GM10266 (cell line): ENCODE measurements at regions not wholly inside any gene's neighbourhood (a gene's known extent, or its start where the extent isn't known, plus 50 kb on each side); places are given as distances from the start of the nearest gene placed in this dataset.

Experiments
- DNase-seq: peaks from one replicate; pipeline ENCODE4 v3.0.0; 2012; ENCODE audit errors: extremely low spot score
- TF ChIP-seq, protein P1 (sequence below): IDR thresholded peaks from 2 replicates; pipeline ENCODE4 v1.5.1; 2012; ENCODE audit warnings: mild to moderate bottlenecking, low read depth; ENCODE audit not compliant: control insufficient read depth, insufficient read depth; ENCODE audit errors: missing control alignments

DNA sequence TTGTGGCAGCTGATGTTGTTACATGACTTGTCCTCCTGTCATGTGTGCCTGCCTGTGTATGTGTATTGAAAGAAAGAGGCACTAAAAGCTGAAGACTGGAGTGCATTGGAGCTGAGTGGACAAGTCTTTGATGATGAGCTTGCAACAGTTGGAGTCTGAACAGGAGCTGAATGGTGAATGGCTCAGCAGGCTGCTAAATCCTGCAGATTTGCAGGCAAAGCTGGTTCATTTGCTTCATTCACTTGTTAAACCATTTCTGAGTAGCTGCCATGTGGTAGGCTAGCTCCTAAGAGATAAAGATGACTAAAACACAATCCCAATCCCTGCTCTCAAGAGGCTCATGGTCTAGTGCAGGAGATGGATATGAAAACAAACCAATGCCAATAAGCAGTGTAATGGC, 217.3 kb downstream of the CHRDL1 start:
- no peak for DNase-seq
- TF ChIP-seq, protein P1, sequence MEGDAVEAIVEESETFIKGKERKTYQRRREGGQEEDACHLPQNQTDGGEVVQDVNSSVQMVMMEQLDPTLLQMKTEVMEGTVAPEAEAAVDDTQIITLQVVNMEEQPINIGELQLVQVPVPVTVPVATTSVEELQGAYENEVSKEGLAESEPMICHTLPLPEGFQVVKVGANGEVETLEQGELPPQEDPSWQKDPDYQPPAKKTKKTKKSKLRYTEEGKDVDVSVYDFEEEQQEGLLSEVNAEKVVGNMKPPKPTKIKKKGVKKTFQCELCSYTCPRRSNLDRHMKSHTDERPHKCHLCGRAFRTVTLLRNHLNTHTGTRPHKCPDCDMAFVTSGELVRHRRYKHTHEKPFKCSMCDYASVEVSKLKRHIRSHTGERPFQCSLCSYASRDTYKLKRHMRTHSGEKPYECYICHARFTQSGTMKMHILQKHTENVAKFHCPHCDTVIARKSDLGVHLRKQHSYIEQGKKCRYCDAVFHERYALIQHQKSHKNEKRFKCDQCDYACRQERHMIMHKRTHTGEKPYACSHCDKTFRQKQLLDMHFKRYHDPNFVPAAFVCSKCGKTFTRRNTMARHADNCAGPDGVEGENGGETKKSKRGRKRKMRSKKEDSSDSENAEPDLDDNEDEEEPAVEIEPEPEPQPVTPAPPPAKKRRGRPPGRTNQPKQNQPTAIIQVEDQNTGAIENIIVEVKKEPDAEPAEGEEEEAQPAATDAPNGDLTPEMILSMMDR = no peak

- TF ChIP-seq, protein P1 = no peak
- no peak for DNase-seq
Observed at GRCh38 chrX:110584083-110584482, 211.5 kb downstream of the CHRDL1 start.

- TF ChIP-seq, protein P1 = no peak
- no peak for DNase-seq
Observed at GRCh38 chrX:110588164-110588563, 207.5 kb downstream of the CHRDL1 start.

DNA sequence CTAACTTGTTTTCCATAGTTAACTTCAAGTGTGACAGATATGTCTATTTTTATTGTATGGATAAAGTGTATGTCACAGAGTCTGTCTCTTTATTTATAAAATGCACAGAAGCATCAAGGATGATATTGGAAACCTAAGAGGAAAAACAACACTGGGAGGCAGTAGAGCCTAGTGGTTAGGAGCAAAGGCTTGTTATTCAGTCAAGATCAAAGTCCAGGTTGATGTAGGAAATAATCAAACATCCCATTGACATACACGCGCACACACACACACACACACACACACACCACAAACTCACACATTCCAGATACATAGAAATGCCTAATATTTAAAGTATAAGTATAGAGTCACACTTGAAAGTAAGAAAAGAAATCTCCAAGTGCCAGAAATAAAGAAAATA, 206.8 kb downstream of the CHRDL1 start:
- DNase-seq = no peak
- TF ChIP-seq, protein P1 = no peak

DNA sequence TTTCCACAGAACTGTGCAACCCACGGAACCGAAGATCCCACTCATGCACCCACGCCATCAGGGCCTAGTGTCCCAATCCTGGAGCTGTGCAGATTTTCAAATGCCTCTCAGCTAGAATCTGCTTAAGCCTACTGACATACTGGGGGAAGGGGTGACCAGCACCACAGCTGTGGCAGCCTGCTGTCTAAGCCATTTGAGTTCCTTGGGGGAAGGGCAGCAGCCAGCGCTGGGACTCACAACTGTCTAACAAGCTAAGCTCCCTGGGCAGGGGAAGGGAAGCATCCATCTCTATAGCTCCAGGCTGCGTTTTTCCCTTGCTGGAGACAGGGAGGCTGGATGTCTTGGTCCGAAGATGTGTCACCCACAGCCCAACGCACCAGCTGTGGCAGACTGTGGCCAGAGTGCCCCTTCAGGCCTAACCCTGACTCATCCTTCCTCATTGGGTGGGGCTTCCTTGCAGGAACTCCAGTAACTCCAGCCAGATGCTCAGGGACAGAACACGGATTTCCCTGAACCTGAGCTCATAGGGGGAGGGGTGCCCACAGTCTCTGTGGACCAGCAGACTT, 194.8 kb downstream of the CHRDL1 start:
- DNase-seq = no peak
- TF ChIP-seq, protein P1 = no peak

DNA sequence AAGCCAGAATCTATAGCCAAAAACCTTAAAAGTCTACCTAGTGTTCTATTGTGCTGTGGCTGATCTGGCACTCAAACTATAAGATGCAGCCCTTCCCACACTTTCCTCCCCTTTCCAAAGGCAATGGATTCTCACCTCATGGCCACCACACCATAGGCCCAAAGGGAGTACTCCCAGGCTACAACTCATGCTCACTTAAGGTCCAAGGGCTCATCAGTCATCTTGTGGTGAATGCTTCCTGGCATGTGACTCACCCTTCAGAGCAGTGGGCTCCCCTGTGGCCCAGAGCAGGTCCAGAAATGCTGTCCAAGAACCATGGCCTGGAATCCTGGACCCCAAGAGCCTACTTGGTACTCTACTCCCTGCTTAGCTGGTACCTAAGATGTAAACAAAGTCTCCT, 181.0 kb downstream of the CHRDL1 start:
- no peak for DNase-seq
- TF ChIP-seq, protein P1 = no peak
